GM12892 (cell line): ENCODE measurements at regions not wholly inside any gene's neighbourhood (a gene's known extent, or its start where the extent isn't known, plus 50 kb on each side); places are given as distances from the start of the nearest gene placed in this dataset.

ENCODE experiments used
- DNase-seq: peaks from one replicate; pipeline ENCODE4 v3.0.0; 2011; ENCODE audit not compliant: insufficient read length
- FAIRE-seq: peaks from 2 replicates; lab custom pipeline; 2011; peaks lifted over from hg19 to GRCh38; lab: Jason Lieb, UNC
- POLR2A ChIP-seq: IDR thresholded peaks from 2 replicates; pipeline ENCODE4 v1.6.1; 2011; ENCODE audit warnings: low read depth, low read length, control low read depth
- POLR2AphosphoS5 ChIP-seq: IDR thresholded peaks from 2 replicates; pipeline ENCODE4 v1.6.1; 2011; ENCODE audit warnings: low read depth, low read length, control low read depth
- TAF1 ChIP-seq: IDR thresholded peaks from 2 replicates; pipeline ENCODE4 v1.6.1; 2011; ENCODE audit warnings: low read depth, mild to moderate bottlenecking, control low read depth, low read length, borderline replicate concordance

DNA sequence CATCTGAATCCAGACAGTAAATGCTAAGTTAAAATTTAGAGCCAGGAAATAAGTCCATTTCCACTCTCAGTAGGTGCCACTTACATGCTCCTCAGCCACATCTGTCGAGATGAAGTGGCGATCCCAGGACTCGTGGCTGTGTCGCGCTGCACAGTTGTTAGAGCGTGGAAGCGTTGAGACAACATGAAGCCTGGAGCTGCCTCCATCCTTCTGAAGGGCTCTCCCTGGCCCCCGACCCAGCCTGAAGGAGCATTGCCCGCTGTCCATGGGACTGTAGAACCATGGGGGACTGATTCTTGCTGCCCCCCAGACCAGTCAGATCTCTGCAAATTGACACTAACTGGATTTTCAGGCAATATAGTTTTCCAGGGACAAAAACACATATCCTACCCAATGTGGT lies 58.9 kb downstream of the IRX1 start:
- FAIRE-seq (no peak), DNase-seq (no peak)
- no peak for TF ChIP-seq POLR2AphosphoS5
- no peak for TF ChIP-seq POLR2A
- TF ChIP-seq TAF1 = no peak

GRCh38 chr5:3656803-3657202 lies 61.2 kb downstream of the IRX1 start:
- FAIRE-seq (no peak), DNase-seq (no peak)
- TF ChIP-seq POLR2AphosphoS5 = no peak
- no peak for TF ChIP-seq POLR2A
- TF ChIP-seq TAF1 = no peak

DNA sequence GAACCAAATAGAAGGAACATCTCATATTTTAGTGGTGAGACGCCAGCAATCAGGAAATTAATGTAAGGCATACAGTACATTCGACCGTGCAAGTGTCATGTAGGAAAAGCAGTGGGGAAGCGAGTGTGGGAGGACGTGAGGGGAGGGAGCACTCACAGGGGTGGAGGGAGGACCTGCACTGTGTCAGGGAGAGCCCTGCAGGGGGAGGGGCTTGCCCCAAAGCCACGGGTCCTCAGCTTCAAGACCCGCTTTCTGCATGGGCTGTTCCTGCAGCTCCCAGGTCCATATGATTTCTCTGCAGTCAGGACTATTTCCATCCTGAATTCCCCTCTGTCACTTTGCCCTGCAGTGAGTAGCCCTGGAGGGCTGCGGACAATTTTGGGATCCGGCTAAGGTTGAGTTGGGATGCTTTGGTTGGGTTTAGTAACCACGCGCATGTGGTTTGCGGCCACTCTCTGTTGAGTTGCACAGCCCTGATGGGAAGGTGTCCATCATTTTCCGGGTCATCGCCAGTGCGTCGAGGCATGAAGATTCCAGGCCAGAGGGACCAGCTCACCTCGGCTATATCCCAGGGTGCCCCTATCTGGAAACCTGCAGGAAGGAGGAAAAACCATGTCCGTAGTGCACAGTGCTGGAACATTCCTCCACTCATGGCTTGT lies 61.9 kb downstream of the IRX1 start:
- DNase-seq = no peak
- no peak for FAIRE-seq
- no peak for TF ChIP-seq POLR2A
- TF ChIP-seq POLR2AphosphoS5 = no peak
- no peak for TF ChIP-seq TAF1

- TF ChIP-seq TAF1 (no peak), POLR2A (no peak), POLR2AphosphoS5 (no peak)
- DNase-seq (no peak), FAIRE-seq (no peak)
Observed at GRCh38 chr5:3658929-3659328, 63.3 kb downstream of the IRX1 start.

- TF ChIP-seq POLR2A (no peak), POLR2AphosphoS5 (no peak), TAF1 (no peak)
- FAIRE-seq (no peak), DNase-seq (no peak)
Observed at GRCh38 chr5:3659907-3660306, 64.3 kb downstream of the IRX1 start.

- DNase-seq = no peak
- TF ChIP-seq POLR2AphosphoS5 (no peak), POLR2A (no peak), TAF1 (no peak)
- no peak for FAIRE-seq
Observed at GRCh38 chr5:3660630-3661029, 65.0 kb downstream of the IRX1 start.

- TF ChIP-seq TAF1 (no peak), POLR2A (no peak), POLR2AphosphoS5 (no peak)
- DNase-seq = no peak
- FAIRE-seq = no peak
Observed at GRCh38 chr5:3661755-3662296, 66.2 kb downstream of the IRX1 start.

DNA sequence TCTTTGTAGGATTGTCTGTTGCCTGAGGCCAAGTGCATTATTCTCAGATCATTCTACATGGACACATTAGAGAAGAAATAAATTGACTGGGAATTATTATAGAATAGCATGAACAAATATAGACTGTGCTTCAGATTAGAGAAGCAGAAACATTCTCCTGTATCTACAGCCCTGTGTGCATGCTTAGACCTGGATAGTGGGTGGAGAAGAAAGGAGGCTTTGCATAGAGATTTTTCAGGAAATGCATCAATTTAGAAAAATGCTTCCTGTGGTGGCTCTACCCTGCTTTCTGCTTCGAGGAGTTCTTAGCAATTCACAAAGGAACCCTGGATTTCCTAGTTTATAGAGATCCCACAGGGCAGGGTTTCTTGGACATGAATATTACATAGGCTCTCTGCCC lies 66.7 kb downstream of the IRX1 start:
- DNase-seq (no peak), FAIRE-seq (no peak)
- no peak for TF ChIP-seq POLR2A

DNA sequence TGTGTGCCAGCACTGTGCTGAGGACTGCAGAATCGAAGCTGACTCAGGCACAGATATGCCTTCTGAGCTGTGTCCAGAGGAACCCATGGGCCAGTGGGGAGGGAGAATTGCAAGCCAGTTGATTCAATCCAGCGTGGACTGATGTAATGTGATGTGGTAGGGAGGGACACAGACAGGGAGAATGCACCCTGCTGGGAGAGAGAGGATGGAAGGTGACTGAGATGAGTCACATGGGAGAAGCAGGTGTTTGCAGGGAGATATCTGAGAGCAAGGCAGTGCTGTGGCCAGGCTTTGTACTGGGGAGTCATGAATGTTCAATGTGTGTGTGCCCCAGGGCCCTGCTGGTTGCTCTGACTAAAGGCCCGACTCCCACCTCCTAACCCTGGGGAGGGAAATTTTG lies 75.7 kb downstream of the IRX1 start:
- TF ChIP-seq TAF1 (no peak), POLR2A (no peak), POLR2AphosphoS5 (no peak)
- DNase-seq = no peak

GRCh38 chr5:3678801-3679200 lies 83.2 kb downstream of the IRX1 start:
- no peak for TF ChIP-seq TAF1
- no peak for TF ChIP-seq POLR2A
- DNase-seq = no peak
- FAIRE-seq = no peak

More for the DNA sequence above, 75.7 kb downstream of the IRX1 start:
- no peak for FAIRE-seq

- FAIRE-seq (no peak), DNase-seq (no peak)
- no peak for TF ChIP-seq POLR2A
- TF ChIP-seq POLR2AphosphoS5 = no peak
- no peak for TF ChIP-seq TAF1
Observed at GRCh38 chr5:3680821-3681220, 85.2 kb downstream of the IRX1 start.

GRCh38 chr5:3684118-3684517 lies 88.5 kb downstream of the IRX1 start:
- DNase-seq = no peak
- no peak for FAIRE-seq
- TF ChIP-seq POLR2A = no peak
- no peak for TF ChIP-seq TAF1
- TF ChIP-seq POLR2AphosphoS5 = no peak
